Head of caudate nucleus (tissue), 42 donors: ENCODE measurements at regions not wholly inside any gene's neighbourhood (a gene's known extent, or its start where the extent isn't known, plus 50 kb on each side); places are given as distances from the start of the nearest gene placed in this dataset.

Source experiments
- DNase-seq, 42 donors: peaks; one replicate each; pipeline versions ENCODE4 v3.0.0 to v3.0.0-alpha.2; 2020 to 2021; ENCODE audit warnings: mixed read lengths in 7 of 42
- intact Hi-C: fragments of 100-400 bp; cut with DNase I; formaldehyde crosslinking; loops from one replicate; pipeline ENCODE4 v1.15.0; 2022

DNA sequence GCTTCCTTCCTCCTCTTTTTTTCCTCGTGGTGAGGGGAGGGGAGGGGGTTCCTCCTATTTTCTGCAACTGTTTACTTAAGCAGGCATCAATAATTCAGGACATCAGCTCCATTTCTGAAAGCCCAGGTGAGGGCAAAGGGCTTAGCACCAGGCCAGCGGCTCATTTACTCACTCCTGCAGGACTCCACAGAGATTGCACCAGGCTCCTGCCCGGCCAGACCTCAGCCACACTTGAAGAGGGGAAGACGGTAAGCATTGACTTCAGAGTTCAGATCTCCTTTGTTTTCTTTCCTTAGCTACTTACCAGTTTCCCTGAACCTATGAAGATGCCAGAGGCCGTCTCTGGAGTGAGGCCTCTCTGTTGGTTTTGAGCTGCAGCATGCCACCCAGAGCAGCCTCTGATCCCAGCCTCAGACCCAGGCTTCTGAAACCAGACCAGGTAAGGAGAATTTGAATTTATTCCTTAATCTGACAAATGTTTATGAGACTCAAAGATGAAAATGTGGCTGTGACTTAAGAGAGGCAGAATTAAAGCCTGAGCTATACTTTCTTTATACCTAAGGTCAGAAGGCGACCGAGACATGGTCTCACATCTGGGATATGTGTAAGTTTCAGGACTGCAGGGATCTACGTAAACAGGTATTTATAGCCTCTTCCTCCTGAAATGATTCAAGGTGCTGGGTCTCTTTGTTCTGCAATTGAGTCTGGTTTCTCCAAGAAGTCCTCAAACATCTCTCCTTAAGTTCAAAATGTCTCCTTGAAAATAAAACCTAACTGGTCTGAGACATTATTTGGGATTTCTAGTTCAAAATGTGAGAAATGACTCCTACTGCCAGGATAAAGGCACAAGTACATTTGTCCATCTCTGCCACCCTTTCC, 272.5 kb upstream of the RUNX1 start:
- DNase-seq, result no peak
- intact Hi-C loops, result no loop called here

DNA sequence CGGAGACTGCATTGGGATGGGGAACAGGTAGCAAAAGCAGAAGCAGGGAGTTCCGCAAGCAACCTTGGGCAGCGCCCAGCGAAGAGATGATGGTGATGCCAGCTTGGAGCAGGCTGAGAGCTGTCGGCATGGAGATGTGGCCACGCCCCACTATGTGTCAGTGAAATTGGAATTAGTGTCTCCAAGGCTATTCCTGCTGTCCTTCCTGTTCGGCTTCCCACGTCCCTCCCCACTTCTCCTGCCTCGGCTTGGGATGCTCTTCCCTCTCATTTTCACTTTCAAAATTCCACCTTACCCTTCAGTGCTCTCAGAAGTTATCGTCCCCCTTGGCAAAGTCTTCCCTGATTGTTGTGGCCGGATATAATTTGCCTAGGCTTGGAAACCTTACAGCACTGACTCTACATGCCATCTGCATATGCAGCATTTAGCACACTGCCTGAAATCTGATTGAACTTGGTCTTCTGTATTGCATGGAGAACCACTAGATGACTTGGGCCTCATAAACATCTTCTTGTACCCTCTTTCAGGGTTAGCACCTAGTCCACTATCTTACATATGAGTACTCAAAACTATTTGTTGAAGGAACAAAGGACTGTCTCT, 270.7 kb upstream of the RUNX1 start:
- intact Hi-C loops, result no loop called here
- DNase-seq, result no peak

DNA sequence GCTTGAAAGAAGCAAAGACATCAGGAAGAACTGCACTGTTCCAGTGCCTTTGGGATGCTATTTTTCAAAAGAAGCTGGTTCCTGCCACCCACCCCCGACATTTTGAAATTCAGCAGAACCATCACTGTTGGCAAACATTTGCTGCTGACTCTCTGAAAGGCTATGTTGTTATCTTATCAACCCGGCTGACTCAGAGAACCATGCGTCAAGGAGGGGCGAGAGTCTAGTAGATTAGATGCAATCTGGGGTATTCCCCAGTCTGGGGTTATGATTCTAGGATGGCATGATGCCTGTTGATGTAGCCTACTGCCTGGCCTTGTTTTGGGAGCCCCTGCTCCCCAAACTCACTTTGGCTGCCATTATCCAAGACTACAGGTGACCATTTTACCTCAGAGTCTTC, 267.8 kb upstream of the RUNX1 start:
- intact Hi-C loops, result no loop called here
- no peak for DNase-seq

DNA sequence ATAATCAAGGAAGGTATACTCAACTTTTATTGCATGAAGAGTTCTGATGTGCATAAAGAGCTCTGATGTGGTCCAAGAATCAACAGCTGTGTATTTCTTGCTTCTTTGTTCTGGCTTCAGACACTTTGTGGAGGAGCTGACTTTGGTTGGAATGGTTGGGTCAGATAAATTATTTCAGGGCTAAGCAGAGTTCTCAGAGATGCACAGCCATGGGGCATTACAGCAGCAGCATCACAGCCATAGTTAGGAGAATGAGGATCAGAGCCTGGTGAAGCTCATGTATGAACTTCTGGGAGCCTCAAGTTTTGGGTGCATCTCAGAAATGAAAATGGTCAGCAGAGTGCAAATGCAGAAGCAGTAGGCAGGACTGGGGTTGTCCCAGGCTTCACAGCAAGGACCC, 267.4 kb upstream of the RUNX1 start:
- no peak for DNase-seq
- intact Hi-C loops, result no loop called here

DNA sequence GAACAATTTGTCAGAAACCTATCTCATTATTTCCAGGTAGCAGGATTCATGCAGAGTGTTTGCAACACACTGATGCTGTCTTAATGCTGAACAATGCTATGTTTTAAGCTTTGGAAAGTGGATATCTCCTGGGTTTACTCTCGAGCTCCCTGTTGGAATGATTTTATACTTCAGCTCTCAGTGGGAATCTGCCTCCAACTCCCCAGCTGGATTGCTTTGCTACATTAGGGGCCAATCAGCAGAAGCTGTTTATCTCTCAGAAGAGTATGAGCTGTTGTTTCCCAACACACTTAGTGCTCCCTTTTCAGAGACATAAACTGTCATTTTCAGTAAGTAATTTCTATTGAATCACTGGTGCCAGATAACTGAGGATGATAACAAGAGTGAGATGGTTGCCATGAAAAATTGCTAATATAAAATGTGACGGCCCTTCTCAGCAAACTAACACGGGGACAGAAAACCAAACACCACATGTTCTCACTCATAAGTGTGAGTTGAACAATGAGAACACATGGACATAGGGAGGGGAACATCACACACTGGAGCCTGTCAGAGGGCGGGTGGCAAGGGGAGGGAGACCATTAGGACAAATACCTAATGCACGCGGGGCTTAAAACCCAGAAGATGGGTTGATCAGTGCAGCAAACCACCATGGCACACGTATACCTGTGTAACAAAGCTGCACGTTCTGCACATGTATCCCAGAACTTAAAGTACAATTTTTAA, 265.9 kb upstream of the RUNX1 start:
- intact Hi-C loops, result no loop called here

DNA sequence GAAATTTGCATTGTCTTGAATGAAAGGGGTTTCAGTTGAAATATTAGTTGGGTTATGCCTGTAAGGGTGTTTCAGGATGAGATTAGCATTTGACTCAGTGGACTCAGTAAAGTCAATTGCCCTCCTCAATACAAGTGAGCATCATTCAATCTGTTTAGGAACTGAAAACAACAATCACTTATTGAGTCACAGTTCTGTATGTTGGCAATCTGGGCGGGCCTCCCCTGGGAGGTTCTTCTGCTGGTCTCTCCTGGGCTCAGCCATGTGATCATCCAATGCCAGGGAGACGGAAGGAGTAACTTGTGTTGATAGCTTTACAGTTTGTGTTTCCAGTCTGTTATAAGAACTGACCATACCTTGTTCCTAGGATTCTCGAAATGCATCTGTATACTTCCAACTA, 262.9 kb upstream of the RUNX1 start:
- intact Hi-C loops, result no loop called here
- no peak for DNase-seq

More for the DNA sequence above, 265.9 kb upstream of the RUNX1 start:
- DNase-seq, result no peak

DNA sequence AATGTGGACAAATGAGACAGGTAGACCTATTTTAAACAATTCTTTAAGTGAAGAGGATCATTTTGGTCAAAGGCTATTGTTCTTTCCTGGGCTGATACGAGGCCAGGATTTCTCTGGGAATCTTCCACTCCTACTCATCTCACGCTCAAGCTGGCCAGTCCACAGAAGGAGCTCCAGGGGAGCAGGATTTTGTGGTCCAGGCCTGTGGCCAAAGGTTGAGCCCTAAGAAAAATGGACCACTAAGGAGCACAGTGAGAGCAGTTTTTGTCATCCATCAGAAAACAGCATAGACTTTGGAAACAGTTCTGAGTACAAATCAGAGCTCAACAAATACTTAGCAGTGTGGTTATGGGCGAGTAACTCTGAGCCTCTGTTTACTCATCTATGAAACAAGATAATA, 260.2 kb upstream of the RUNX1 start:
- no peak for DNase-seq
- intact Hi-C loops, result no loop called here

DNA sequence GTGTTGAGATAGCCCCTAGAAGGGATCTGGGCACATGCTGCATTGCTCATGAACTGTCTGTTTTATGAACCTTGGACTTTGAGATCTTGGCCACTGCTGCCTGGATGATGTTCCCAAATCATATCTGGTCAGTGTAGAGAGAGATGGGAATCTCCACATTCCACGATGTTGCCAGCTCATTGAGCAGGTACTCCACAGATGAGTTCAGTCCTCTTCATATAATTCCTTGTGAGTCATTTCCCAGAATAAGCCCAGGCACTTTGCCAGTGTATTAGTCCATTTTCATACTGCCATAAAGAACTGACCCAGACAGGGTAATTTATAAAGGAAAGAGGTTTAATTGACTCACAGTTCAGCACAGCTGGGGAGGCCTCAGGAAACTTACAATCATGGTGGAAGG, 254.0 kb upstream of the RUNX1 start:
- intact Hi-C loops, result no loop called here
- DNase-seq, result no peak

DNA sequence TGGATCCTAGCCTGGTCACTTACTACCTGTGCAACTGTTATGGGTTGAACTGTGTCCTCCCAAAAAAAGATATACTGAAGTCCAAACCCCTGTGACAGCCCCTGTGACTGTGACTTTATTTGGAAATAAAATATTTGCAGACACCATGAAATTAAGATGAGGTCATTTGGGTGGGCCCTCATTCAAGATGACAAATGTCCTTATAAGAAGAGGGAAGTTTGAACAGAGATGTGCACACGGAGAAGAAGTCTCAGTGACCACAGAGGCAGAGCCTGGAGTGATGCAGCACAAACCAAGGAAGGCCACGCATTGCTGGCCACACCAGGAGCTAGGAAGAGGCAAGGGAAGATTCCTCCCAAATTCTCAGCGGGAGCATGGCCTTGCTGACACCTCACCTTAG, 249.7 kb upstream of the RUNX1 start:
- intact Hi-C loops, result no loop called here
- no peak for DNase-seq

DNA sequence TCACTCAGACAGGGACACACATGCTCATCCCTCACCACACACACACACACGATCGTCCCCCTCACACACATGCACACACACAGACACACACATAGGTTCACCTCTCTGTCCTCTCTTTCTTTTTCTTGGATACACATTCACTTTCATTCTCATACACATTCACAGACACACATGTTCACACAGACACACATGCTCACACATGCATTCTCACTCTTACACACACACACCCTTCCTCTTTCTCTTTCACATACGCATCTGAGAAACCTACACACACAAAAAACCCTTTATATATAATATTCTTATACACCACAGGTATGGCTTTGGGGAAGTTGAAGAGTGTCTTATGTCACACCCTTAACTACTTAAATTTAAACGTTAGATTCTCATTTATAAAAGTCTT, 248.6 kb upstream of the RUNX1 start:
- no peak for DNase-seq
- intact Hi-C loops, result no loop called here

DNA sequence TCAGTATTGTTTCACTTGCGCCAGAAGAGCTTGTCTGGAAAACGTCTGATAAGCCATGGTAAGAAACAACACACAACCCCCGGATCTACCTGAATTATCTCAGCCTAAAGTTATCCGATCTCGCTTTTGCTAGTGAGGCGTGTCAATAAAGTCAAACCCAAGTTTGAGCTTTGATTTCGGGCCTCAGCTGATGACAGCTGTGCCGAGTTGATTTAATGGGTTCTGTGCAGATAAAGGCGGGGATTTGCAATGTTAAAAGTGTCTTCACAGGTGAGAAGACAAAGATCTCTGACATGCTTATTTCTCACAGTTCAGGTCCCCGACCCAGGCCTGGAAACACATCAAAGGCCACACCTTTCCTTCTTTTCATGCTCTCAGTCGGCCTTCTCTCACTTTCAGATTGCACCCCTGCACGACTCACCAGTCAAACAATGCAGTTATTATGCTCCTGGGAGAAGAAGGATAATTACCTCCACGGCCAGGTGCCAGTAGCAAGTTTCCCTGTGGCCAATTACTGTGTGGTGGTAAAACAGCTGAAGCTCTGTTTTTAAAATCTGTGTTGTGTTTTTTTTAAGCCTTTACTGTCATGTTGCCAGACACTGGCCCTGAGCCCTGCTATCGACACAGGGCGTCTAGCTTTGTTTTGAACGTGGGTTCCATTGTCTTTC, 245.3 kb upstream of the RUNX1 start:
- no peak for DNase-seq

DNA sequence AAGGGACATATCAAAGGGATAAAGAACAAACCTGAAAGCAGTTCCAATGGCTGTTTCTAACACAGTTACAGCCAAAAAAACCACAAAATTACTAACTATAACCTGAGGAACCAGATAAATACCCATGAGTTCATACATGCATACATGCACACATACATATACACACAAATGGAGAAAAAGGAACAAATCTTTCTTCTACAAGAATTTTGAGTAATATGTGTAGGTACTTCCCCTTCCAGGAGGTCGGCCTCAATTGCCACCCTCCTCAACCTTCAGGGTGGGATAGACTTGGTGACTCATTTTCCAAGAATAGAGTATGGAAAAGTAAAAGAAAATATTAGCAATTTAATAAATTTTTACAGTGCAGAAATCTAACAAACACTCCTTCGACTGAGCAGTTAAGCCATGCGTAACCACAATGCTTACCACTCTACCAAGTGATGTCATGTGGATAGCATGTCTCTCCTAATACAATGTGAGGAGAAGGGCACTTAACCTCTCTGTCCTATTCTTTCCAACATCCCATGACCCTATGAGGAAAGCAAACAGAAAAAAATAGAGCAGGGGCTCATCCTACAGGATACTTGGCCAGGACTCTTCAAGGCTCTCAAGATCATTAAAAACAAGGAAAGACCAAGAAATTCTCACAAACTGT, 243.0 kb upstream of the RUNX1 start:
- intact Hi-C loops, result no loop called here
- DNase-seq, result no peak

More for the DNA sequence above, 245.3 kb upstream of the RUNX1 start:
- intact Hi-C loops, result no loop called here

DNA sequence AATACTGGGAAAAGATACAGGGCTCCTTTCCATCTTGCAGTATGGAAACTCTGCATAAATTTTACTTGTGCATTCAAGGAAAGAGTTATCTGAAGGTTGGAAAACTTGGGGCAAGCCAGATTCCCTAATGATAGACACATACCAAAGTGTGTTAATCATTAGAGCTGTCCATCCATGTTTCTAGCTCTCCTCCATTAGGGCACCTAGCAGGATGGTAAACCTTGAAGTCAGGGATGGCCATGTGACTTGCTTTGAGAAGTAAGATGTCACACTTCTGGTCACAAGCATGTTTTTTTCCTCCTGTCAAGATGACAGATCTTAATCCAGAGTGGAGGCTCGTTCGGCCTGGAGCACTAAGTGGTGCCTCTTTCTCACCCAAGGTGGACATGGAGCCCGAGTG, 241.9 kb upstream of the RUNX1 start:
- DNase-seq, result no peak
- intact Hi-C loops, result no loop called here

DNA sequence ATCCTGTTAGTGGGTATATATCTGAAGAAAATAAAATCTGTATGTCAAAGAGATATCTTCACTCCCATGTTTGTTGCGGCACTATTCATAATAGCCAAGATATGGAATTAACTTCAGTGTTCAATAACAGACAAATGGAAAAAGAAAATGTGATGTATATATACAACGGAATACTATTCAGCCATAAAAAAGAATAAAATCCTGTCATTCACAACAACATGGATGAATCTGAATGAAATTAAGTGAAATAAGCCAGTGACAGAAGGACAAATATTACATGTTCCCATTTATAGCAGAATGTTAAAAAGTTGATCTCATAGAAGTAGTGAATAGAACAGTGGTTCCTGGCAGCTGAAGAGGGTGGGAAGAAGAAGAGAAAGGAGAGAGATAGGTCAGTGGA, 239.1 kb upstream of the RUNX1 start:
- no peak for DNase-seq
- intact Hi-C loops, result no loop called here

DNA sequence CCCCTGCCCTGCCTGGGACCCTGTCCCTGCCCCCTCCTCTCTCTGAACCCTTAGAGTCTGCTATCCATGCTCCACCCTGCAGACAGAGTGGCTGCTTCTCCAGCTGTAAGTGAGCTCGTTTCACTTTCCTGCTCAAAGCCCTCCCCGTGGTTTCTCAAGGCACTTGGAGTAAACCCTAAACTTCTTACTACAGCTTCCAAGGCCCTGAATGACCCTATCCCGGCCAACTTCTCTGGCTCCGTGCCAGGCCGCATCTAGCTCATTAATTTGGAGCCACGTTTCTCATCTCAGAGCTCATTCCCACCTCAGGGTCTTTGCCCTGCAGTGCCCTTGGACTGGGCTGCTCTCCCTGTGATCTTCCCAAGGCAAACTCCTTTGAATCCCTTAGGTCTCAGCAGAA, 235.1 kb upstream of the RUNX1 start:
- intact Hi-C loops, result no loop called here
- DNase-seq, result peak in 1 of 42 donors; percentile 44

DNA sequence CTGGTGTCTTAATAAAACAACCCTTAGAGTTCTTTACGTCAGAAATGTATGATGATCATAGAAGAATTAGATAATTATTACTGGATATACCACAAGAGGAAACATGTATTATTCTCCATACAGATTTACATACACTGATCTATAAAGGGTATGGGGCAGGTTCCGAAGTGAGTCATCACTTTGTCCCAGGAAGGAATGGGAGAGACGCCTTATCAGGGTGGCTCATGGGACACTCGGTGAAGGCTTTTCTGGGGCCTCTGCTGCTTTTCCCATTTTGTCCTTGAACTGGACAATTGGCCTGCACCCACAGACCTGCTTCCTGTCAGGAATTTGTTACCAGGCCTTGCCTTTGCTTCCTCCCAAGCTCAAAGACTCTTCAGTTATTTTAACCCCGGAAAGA, 233.8 kb upstream of the RUNX1 start:
- DNase-seq, result no peak
- intact Hi-C loops, result no loop called here

DNA sequence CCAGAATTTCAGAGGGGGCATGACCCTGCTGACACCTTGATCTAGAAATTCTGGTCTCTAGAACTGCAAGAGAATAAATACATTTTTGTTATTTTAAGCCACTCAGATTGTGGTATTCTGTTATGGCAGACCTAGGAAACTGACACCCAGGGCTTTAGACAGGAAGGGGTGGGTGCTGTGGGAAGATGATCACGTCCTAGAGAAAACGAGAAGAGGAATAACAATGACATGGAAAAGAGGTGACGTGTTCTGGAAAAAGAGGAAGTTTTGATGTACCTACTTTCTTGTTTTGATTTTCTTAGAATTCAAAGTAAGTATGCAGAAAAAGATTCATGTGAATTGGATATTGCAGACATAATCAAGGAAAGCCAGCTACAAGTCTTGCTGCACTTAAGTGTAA, 232.9 kb upstream of the RUNX1 start:
- intact Hi-C loops, result no loop called here
- DNase-seq, result no peak

DNA sequence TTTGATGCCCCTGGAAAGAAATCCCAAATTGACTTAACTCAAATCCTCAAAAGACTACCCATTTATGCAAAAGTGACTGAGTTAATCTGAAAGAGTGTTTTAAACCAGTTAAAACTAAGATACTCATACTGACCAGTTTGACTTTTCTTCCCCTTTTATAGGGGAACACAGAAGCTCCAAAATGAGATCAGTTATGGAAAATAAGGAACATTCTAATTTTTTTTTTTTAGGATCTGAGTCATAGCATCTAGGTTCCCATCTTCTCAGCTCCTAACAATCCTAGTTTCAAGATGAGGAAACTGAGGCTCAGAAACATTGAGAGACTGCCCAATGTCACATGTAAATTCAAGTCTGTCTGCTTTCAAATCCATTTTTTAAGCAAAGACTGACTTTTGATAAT, 231.1 kb upstream of the RUNX1 start:
- DNase-seq, result no peak
- intact Hi-C loops, result no loop called here

DNA sequence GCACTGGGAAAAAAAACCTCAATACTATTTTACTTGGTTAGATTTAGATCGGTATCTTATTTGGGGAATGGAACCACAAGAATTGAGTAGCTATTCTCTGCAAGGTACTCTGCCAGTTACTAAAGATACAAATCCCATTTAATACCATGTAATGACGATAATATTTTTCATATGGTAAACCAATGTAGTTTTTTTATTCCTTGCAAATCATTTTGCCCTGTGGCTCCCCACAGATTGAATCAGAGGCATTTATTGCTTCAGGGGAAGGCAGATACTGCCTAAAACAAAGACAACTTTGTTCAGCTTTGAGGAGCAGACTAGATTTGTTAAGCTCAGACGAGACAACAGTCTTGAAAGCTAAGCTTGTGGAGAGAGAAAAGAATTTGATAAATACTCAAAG, 226.7 kb upstream of the RUNX1 start:
- no peak for DNase-seq

More for the DNA sequence above, 226.7 kb upstream of the RUNX1 start:
- intact Hi-C loops, result no loop called here
